Osteocyte (in vitro differentiated cells): ENCODE measurements at regions not wholly inside any gene's neighbourhood (a gene's known extent, or its start where the extent isn't known, plus 50 kb on each side); places are given as distances from the start of the nearest gene placed in this dataset.

Source experiments
- DNase-seq: peaks from one replicate; pipeline ENCODE4 v3.0.0; 2021; ENCODE audit warnings: mixed read lengths; ENCODE audit not compliant: unreplicated experiment; ENCODE audit errors: extremely low spot score
- H3K27ac Mint-ChIP-seq: one replicate; pipeline ENCODE4 v1.8.0; 2021; ENCODE audit warnings: mild to moderate bottlenecking, mixed read lengths; ENCODE audit not compliant: unreplicated experiment
- H3K27me3 Mint-ChIP-seq: one replicate; pipeline ENCODE4 v1.8.0; 2021; ENCODE audit warnings: mixed read lengths; ENCODE audit not compliant: unreplicated experiment
- H3K36me3 Mint-ChIP-seq: one replicate; pipeline ENCODE4 v1.8.0; 2021; ENCODE audit warnings: mixed read lengths; ENCODE audit not compliant: unreplicated experiment
- H3K4me1 Mint-ChIP-seq: one replicate; pipeline ENCODE4 v1.8.0; 2021; ENCODE audit warnings: mixed read lengths; ENCODE audit not compliant: unreplicated experiment
- H3K4me3 Mint-ChIP-seq: one replicate; pipeline ENCODE4 v1.8.0; 2021; ENCODE audit warnings: mild to moderate bottlenecking, moderate library complexity, mixed read lengths; ENCODE audit not compliant: unreplicated experiment
- H3K9me3 Mint-ChIP-seq: one replicate; pipeline ENCODE4 v1.8.0; 2021; ENCODE audit warnings: mixed read lengths; ENCODE audit not compliant: unreplicated experiment
- TF ChIP-seq, protein P1 (sequence below): fragments of 200-600 bp; sonication (generic); IDR thresholded peaks from 2 replicates; pipeline ENCODE4 v1.5.0; 2021; ENCODE audit warnings: antibody characterized with exemption, mild to moderate bottlenecking, moderate library complexity

DNA sequence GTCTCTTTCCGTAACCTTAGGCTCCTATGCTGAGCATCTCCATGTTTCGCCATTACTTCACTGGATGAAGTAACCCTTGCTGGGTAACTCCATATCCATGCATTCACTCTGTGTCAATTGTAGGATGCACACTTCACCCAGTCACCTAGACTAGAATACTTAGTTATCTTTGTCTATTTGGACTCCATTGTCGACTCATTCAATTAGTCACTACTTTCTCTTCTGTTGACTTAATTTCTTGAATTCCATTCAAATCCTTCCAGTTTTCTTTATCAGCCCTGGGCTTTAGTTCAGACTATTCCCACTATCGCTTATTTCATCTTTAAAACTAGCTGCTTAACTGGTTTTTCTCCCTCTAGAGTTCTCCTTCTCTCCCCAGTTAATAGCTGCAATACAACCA lies 111.3 kb upstream of the TNS3 start:
- TF ChIP-seq, protein P1, sequence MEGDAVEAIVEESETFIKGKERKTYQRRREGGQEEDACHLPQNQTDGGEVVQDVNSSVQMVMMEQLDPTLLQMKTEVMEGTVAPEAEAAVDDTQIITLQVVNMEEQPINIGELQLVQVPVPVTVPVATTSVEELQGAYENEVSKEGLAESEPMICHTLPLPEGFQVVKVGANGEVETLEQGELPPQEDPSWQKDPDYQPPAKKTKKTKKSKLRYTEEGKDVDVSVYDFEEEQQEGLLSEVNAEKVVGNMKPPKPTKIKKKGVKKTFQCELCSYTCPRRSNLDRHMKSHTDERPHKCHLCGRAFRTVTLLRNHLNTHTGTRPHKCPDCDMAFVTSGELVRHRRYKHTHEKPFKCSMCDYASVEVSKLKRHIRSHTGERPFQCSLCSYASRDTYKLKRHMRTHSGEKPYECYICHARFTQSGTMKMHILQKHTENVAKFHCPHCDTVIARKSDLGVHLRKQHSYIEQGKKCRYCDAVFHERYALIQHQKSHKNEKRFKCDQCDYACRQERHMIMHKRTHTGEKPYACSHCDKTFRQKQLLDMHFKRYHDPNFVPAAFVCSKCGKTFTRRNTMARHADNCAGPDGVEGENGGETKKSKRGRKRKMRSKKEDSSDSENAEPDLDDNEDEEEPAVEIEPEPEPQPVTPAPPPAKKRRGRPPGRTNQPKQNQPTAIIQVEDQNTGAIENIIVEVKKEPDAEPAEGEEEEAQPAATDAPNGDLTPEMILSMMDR: no peak
- Mint-ChIP-seq H3K4me3 (no peak overlapping the region), H3K36me3 (no peaks in the 10 kb centered on the region), H3K27ac (peak overlapping the region; percentile 91), H3K27me3 (no peaks in the 10 kb centered on the region), H3K4me1 (peaks cover 38% of the 10 kb centered on the region), H3K9me3 (no peaks in the 10 kb centered on the region)
- DNase-seq: no peak

DNA sequence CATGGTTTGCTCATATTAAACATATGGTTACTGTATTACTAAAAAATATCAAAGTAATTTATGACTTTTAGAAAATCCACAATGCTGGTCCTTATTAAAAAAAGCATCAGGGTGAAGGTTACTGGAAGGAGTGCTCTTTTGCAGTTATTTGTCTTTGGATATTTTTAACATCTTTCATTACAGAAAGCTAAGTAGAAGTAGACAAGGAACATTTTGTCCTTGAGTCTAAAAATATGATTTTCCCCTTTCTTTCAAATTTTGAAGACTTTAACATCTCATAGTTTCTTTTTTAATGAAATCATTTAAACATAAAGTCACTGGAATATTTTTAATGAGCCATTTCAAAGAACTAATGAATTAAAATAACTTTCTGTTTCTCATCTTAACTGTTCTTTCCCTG lies 110.1 kb upstream of the TNS3 start:
- Mint-ChIP-seq H3K4me3 (no peak overlapping the region), H3K36me3 (no peaks in the 10 kb centered on the region), H3K27me3 (no peaks in the 10 kb centered on the region), H3K27ac (peak overlapping the region; percentile 91), H3K4me1 (peaks cover 38% of the 10 kb centered on the region), H3K9me3 (no peaks in the 10 kb centered on the region)
- TF ChIP-seq, protein P1: no peak
- no peak for DNase-seq

DNA sequence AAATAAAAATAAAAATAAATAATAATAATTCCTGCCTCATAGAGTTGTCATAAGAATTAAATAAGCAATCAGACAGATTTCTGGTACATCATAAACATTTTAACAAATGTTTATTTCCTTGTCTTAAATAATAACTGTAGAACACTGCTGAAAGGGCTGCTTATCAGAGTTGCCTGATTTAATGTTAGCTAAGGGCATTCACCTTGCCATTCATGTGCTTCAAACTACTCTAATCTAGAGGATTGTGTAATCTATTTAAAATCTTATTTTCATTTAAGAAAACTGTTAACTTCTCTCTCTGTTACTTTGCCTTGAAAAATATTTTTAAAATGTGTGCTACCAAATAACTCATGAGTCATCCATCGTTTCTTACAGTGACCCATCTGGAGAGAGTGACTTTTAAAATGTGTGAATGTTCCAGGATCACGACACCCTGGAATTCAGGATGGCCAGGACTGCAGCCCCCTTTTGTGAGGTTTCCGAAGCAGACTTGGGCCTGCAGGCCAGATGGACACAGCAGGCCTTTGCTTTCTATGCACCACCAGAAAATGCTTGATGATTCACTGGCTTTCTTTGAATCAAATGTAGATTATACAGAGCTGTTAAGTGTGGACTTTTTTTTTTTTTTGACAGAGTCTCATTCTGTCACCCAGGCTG lies 109.1 kb upstream of the TNS3 start:
- no peak overlapping the region for H3K4me3 Mint-ChIP-seq
- TF ChIP-seq, protein P1: no peak
- no peaks in the 10 kb centered on the region for H3K9me3 Mint-ChIP-seq
- H3K27ac Mint-ChIP-seq: peak overlapping the region; percentile 91
- DNase-seq: no peak
- no peaks in the 10 kb centered on the region for H3K27me3 Mint-ChIP-seq
- H3K4me1 Mint-ChIP-seq: peaks cover 38% of the 10 kb centered on the region
- no peaks in the 10 kb centered on the region for H3K36me3 Mint-ChIP-seq

DNA sequence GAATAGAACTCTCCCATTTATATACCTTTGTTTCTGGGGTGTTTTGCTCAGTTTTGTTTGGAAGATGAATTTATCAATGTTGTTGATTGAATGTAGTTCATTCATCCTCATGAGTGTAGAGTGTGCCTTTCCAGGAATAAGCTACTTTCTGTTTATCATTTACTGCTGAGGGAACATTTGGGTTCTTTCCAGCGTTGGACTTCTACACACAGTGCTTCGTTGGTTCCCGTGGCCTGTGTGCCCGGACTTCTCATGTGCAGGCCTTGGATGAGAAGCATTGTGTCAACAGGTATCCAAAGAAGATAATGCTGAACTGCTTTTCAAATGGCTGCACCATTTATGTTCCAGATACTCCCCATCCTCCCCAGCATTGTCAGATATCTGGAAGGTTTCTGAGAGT lies 107.6 kb upstream of the TNS3 start:
- Mint-ChIP-seq H3K27ac (peak overlapping the region; percentile 27), H3K4me3 (no peak overlapping the region), H3K36me3 (no peaks in the 10 kb centered on the region), H3K9me3 (no peaks in the 10 kb centered on the region), H3K27me3 (no peaks in the 10 kb centered on the region), H3K4me1 (peaks cover 38% of the 10 kb centered on the region)
- TF ChIP-seq, protein P1: no peak
- no peak for DNase-seq

DNA sequence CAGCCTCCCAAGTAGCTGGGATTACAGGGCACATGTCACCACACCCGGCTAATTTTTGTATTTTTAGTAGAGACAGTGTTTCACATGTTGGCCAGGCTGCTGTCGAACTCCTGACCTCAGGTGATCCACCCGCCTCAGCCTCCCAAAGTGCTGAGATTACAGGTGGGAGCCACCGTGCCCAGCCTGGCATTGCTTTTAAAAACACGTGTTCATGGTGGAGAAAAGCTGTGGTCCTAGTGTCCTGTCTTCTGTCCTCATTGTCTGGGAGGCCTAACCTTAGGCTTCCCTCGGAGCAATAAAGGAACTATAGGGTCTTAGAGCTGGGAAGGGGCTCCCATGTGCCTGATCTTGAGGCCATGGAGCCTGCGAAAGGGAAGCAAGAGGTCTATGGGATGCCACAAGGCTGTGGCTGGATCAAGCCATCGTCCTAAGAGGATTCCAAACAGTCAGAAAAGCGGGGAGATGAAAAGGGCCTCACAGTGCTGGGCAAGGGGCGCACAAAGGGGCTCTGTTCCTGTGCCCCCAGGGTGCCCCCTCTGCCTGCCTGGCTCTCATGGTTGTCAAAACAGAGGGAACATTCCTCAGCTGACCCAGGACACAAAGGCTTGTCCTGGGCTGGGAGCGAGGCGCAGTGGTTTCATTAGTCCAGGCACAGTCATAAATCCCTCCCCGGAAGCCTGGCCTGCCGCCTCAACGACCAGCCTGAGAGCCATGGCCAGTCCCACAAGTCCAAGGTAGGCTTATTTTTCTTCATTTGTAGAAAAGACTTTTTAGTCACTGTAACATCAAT lies 106.6 kb upstream of the TNS3 start:
- Mint-ChIP-seq H3K36me3 (no peaks in the 10 kb centered on the region), H3K27me3 (no peaks in the 10 kb centered on the region), H3K4me3 (no peak overlapping the region), H3K4me1 (peaks cover 38% of the 10 kb centered on the region), H3K9me3 (no peaks in the 10 kb centered on the region), H3K27ac (peak overlapping the region; percentile 45)
- DNase-seq: no peak
- TF ChIP-seq, protein P1: no peak
